HG03558 (cell line): ENCODE measurements at regions not wholly inside any gene's neighbourhood (a gene's known extent, or its start where the extent isn't known, plus 50 kb on each side); places are given as distances from the start of the nearest gene placed in this dataset.
"Not testable (repeated sequence)": the region's sequence is repeated elsewhere in the genome, so short reads cannot be mapped to it uniquely, and the experiment has no call there.

Source experiments
- ATAC-seq: cut with Tn5 transposase; IDR thresholded peaks from one replicate; pipeline ENCODE4 v1.9.1; 2021; ENCODE audit warnings: moderate number of reproducible peaks; ENCODE audit not compliant: unreplicated experiment; ENCODE audit errors: extremely low read depth

DNA sequence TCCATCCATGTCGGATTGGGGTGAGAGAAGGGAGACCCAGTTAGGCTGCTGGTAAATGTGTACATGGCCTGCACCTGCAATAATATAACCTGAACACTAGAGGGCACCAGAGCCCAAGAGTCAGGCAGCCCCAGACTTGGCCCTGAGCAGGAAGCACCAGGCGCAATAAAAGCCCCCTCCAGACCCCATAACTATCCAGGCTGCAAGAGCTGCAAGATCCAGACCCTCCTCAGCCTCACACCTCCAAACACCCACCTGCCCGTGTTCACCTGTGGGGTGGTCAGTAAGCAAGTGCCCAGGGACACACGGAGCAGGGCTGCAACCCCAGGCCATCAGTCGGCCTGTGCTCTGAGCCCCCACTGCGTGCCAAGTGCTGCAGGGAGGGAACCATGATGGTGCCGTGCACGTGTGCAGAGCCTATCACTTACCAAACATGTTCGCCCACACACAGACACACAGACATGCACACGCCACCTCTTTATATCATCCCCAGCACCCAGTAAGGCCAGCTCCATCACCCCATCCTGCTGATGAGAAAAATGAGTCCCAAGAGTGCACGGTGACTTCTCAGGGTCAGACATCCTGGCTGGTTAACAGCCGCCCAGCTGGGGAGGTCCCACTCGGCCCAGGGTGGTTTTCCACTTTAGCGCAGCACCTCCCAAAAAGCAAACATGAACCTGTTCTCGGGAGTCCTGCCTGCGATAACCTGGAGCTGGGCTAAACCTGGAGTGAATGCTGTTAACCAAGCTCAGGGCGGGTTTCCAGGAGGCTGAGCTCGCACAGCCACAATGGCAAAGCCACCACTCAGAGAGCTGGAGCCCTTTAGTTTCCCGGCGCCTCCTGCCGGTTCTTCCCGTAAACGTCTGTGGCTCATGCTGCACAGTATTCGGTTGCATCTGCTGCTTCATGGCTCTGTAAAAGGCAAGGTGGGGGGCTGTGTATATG is 439.8 kb downstream of the SOX9 start:
- ATAC-seq = no peak

DNA sequence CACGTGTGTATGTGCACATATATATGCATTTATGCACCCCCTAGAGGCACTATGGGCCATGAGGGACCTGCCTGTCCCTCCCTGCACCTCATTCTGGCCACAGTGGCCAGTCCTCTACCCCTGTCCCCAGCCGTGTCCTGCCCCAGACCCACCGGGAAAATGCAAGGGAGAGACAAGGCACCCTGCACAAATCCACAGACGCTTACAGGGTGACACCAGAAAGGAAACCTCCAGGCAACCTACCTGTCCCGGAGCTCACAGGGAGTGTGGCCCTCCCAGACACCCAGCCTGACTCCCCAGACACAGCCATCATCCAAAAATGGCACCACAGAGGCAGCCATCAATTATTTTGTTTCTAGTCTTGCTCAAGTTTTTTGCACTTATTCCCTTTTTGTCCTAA is 440.4 kb downstream of the SOX9 start:
- ATAC-seq = no peak

DNA sequence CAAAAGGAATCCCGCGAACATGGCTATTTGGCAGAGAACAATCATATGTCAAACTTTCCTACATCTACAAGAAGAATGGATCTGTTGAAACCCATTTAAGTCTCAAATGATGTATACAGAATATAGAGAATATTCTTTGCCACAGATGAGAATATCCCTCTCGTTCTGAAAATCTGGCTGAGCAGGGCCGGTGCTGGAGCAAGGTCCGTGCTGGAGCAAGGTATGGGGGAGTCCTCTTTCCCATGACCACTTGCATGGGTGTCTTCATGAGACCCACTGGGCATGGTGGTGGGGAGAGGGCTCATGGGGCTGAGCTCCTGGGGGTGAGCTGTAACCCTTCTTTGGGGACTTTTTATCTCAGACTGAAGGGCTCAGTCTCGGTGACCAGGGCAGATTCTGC is 440.9 kb downstream of the SOX9 start:
- ATAC-seq = no peak

DNA sequence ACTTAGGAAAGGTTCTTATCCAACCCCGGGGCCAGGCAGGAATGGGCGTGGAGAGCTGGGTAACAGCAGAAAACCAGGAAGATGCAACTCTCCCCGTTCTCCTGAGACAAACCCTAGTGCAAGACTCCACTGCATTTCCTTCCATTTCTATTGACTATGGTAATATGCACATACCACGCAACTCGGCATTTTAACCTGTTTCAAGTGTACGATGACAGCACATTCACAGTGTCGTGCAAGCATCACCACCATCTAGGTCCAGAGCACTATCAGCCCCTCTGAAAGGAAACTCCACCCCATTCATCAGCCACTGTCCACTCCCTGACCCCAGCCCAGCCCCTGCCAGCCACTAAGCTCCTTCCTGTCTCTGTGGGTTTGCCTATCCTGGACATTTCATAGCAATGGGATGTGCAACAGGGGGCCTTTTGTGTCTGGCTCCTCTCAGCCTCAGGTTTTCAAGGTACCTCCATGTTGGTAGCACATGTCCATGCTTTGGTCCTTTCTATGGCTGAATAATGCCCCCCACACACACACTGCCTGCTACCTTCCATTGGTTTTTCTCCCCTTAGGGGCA is 441.9 kb downstream of the SOX9 start:
- ATAC-seq = no peak

DNA sequence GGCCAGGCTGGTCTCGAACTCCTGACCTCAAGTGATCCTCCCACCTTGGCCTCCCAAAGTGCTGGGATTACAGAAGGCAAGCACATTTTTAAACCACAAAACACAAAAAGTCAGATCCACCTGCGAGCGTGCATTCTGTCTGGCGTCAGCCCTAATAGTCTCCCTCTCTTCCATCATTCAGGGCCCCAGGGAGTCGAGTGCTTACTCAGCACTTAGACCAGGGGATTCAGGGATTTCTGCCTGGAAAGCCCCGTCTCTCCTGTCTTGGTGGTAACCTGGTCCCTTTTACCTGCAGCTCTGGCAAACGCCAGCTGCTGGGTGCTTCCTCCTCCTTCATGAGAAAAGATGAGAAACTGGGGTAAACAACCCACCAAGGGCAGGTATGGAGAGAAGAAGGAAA is 443.1 kb downstream of the SOX9 start:
- no peak for ATAC-seq

DNA sequence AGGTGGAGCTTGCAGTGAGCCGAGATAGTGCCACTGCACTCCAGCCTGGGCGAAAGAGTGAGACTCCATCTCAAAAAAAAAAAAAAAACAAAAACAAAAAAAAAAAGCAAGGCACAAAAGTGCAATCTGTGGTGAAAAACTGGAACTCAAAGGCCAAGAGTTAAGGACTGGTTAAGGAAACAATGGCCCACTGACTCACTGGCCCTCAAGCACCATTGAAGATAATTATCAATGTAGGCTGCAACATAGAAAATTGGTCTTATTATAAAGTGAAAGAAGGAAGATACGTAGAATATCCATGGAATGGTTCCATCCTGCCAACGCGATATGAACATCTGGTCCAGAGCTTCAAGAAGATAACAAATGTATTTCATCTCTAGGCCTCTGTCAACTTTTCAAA is 444.2 kb downstream of the SOX9 start:
- ATAC-seq = no peak

DNA sequence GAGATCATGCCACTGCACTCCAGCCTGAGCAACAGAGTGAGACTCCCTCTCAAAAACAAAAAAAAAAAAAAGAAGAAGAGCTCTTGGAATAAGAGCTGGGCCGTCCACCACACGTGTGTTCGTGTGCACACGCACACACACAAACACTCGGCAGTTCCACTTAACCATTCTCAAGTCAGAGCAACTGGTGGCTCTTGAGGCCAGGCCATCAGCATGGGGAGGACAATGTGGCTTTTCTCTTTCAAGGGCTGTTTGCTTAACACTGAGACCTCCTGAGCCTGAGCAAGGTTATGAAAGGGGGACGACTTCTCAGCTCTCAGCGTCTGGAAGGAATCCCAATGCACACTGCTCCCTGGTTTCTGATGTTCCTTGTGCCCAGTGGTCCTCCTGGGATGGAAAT is 444.9 kb downstream of the SOX9 start:
- no peak for ATAC-seq

DNA sequence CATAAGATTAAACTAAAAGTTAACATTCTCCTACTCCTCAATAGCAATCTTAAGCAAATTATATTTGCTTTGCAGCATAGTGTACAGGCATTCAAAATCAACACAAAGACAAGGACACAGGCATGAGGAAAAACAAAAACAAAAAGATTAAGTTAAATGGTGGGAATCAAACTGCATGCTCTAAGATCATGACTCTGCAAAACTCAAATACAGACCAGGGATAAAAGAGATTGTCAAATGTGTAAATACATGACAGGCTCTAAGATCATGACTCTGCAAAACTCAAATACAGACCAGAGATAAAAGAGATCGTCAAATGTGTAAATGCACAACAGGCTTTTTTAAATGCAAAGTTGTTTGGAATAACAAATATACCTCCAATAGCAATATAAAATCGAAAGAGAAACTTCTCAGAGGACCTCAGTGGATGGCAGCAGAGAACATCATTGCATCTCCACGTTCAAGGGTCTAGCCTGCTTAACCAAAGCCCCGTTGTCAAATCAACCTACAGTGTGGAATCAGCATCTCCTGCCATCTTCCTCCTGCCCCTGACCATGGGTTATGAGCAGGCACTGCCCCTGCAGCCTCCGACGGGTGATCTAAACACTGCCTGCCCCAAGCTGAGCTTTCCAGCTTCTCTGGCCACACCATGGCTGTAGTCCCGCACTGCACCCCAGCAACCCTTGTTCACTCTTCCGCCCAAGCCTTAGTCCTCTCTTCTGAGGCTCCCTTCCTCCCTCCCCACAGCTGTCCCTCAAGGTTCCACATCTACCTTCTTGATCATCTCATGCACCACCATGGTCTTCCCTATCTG is 446.1 kb downstream of the SOX9 start:
- ATAC-seq = no peak

DNA sequence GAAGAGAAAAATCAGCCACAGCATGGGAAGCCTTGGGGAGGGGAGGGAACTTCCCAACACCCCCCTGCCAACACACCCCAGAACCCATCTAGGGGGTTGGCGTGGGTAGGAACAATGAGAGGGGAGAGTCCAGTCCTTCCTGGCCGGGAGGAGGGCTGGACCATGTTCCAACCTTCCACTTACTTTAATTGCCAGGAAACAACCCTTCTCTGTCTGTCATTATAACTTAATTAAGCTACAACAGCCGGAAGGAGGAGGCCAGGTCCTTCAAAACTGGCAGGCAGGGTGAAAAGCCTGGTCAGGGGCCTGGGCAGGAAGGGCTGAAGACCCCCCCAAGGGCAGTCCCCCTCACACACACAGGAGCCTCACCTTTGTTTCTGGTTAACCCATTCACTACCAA is 447.0 kb downstream of the SOX9 start:
- ATAC-seq = no peak

DNA sequence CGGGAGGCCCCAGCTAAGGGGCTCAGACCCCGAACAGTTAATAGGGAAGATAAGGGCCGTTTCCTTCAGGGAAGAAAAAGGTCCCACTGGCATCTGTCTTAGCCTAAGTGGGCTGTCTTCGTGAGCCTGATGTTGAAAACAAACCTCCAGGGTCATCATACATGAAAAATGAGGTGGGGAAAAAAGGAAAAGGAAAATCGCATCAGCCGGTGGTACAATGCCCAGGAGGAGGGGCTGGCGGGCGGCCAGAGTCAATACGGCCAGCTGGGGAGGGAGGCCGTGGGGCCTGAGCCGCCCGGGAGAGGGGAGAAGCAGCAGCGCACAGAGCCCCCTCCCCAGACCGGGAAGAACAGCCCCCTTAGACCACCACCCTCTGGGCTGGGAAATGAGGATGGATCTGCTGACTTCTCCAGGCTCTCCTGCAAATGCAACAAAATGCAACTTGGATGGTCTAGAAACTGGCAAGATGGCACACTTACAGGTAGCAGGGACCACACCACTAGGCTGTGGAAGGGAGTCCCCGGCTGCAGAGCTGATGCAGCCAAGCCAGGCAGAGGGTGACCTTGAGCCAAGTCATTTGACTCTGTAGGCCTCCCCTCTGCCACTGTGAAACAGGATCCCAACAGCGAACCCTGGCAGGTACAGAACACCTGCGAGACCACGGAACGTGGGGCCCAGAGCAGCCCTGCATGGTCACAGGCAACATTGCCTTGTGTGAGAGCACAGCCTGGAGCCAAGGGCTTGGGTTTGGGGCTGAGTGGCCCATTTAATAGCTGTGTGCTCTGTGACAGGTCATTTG is 448.5 kb downstream of the SOX9 start:
- ATAC-seq = no peak

DNA sequence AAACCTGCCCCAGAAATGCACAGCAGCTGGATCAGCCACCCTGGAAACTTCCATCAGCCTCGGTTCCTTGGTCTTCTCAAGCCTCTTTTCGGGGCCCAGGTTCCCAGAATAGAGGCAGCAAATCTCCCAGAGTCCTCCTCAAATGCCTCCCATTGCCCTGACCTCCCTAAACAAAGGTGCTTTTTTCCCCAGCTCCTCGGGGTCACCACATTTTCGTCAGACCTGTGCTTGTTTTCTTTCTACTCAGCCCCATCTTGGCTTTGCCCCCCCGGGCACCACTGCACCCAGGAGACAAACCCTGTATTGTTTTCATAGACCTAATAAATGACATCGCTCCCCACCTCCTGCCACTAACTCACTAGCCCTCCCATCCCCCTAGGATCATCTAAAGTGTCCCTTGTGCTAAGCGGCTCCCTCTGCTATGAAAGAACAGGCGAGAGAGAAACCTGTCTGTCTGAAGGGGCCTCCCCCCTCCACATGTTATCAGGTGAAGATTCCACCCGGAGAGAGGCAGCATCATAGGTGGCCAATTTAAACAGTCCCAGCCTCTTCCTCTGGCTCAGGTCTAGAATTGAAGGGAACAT is 451.1 kb downstream of the SOX9 start:
- no peak for ATAC-seq

DNA sequence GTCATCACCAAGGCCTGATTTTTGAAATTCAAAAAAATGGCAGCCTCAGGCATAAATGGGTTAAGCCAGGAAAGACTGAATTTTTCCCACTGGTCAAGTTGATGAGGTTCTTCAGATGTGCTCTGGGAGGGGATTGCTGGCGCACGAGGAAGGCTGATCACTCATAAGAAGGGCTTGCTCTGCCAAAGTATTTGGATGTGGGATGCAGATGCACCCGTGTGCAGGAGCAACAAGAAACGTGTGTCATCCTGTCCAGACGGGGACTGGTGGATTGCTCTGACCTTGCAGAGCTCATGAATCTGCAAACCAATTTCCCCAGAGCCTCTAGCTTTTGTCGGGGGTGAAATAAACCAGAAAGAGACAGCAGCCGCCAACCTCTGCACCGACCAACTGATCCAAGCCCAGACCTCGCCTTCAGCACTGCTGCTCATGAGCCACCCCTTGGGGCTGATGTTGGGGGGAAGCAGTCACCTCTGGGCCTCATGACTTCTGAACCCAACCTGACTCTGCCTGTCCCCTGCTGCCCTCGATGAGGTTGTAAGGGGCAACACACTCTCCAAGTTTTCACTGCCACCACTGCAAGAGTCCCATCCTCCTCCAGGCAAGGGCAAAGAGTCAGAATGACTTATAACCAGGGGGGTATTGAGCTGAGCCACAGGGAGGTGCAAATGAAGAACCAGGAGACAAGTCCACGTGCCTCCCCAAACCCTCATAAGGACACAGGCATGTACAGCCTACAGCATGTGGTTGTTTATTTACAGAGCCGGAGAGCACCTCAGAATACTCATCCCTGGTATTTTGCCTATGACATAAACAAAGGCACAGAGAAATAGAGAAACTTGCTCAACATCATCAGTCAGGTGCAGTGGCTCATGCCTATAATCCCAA is 452.0 kb downstream of the SOX9 start:
- ATAC-seq = no peak

DNA sequence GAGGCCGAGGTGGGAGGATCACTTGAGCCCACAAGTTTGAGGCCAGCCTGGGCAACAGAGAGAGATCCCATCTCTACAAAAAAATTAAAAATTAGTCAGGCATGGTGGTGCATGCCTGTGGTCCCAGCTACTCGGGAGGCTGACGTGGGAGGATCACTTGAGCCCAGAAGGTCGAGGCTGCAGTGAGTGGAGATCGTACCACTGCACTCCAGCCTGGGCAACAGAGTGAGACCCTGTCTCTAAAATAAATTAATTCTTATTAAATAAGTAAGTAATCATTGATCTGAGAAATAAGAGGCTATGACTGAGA is 452.6 kb downstream of the SOX9 start:
- ATAC-seq = not testable (repeated sequence)

DNA sequence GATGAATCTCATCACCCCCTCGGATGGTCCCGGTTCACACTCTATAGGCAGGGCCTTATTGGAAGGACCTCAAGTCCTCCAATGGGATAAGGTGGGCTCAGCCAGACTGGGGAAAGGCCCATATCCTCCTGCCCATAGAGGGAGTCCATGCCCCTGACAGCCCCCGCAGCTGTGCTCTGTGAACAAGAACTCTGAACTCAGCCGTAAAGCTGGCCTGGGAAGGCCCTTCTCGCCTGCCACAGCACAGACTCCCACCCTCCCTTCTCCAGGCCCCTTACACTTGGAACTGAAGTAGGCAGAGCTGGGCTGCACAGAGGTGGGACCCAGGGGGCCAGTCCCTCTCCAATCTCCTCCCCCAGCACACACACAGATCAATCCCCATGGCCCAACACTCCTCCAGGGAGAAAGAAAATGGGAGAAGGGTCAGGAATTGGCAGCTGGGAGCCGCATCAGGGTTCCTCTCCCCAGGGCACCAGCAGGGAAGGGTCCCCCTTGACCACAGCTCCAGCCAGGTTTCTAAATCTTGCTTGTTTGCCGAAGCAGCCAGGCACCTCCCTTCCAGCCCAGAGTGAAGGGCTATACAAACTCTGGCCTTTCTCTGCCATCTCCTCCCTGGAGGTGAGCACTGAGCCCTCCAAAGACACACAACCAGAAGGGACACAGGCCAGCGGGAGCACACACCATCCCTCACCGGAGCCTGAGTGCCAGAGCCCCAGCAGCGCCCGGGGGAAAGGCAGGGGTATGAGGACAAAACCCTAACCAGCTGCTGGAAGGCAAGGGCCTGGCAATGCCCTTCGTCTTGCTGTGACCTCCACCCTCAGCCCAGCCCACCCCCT is 454.1 kb downstream of the SOX9 start:
- no peak for ATAC-seq

DNA sequence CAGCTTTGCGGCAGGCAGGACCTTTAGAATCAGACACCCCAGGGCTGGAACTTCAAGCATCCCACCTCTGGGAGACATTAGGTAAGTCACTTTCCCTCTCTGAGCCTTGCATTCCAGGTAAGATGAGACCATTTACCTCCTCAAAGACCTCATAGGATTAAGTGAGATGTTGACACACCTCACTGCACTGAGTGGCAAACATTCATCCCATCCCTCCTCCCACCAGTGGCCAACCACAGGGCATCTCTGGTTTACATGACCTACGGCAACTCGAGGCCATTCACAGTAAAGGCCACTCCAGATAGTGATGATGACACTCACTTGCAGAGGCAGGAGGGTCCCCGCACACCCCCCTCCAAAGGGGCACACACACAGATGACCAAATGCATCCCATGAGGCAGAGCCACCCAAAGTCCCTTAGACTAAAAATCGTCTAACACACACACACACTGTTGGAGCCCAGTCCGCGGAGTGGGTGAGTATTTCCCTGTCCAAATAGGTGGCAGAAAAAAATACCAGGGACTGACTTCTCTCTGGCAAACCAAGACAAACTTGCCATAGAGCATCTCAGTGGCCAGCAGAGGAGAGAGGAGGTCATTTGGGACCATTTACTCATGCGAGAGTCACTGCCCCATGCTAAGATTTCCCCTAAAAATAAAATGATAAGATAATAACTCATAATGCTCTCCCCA is 454.9 kb downstream of the SOX9 start:
- ATAC-seq = no peak

DNA sequence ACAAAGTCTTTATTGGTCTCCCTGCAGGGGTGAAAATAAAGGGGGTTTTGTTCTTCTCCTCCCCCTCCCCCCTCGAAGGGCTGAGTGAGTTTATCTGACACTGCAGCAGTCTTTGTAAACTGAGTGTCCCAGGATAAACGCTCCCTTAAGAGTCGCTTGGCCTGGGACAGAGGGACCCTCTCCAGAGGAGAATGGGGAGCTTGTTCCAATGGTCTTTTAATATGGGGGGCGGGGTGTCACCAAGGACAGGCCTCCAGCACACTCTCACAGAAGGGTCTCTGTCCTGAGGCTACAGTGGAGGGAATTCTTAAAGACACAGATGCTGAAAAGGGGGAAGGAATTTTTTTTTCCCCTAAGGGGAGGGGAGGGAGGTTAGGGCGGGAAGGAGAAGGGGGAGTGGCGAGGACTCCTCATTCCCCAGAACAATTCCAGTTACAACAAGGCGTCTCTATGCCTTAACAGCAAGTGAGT is 455.5 kb downstream of the SOX9 start:
- ATAC-seq = no peak

DNA sequence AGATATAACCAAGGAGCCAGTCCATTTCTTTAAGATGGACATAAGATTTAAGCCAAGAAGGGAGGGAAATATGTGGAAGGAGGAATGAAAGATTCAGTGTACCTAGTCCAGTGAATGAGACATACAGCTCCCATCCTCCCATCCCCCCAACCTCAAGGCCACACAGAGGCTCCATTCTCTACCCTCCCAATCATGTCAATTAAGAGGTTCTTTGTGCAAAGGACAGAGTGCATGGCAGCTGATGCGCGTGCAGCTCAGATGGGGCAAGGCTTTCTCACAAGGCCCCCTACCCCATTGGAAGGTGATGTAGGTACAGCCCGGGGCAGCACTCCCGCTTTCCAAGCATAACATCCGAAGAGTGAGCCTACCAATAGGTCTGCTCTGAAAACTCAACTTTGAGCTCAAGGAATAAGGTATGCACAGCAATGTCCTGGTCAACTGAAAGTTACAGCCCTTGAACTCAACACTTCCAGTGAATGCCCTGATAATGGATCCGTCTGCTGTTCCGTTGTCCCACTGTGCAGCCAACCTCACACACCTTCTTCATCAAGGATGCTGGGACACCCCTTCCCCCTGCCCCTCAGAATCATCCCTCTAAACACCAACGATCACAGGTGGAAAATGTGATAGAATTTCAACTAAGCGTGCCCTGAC is 458.1 kb downstream of the SOX9 start:
- ATAC-seq = no peak
